ENCODE measurements at regions not wholly inside any gene's neighbourhood (a gene's known extent, or its start where the extent isn't known, plus 50 kb on each side); places are given as distances from the start of the nearest gene placed in this dataset.

DNA sequence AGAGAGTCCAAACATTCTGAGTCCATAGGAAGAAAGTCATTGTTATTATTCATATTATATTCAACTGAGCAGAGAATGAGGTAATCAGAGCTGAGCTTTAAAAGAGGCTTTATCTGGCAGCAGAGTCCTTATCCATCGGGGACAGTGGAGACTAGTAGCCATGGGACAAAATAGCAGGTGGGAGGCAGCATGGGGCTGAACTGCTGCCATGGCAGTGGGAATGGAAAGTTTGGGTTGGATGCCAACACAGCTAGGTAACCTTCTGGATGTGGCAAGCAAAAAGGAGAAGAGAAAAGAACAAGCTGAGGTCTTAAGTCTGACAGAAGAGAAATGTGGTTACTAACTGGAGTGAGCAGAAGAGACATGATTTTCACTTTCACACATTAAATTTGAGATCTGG lies 71.0 kb upstream of the CDKN3 start:
- H3K4me1 Mint-ChIP-seq = peaks cover 17% of the 10 kb centered on the region
- Histone ChIP-seq H3K4me3 (ENCODE audit: low read length) (no peak overlapping the region), H3K27me3 (ENCODE audit: control insufficient read depth, insufficient read depth, low read length, poor library complexity, severe bottlenecking) (no peaks in the 10 kb centered on the region), H3K9me3 (ENCODE audit: control insufficient read depth, low read length) (no peaks in the 10 kb centered on the region), H3K9ac (ENCODE audit: extremely low read depth, low read length, poor library complexity, severe bottlenecking) (no peak overlapping the region), H3K4me1 (ENCODE audit: control insufficient read depth, insufficient read depth, low read length) (no peaks in the 10 kb centered on the region), H3K36me3 (ENCODE audit: control insufficient read depth, insufficient read depth, low read length) (no peaks in the 10 kb centered on the region), H3K27ac (ENCODE audit: low read depth, low read length) (no peak overlapping the region)
- DNase-seq = no peak
- H3K9me3 Mint-ChIP-seq = no peaks in the 10 kb centered on the region
- H3K27ac Mint-ChIP-seq = no peak overlapping the region
- TF ChIP-seq, protein P1, sequence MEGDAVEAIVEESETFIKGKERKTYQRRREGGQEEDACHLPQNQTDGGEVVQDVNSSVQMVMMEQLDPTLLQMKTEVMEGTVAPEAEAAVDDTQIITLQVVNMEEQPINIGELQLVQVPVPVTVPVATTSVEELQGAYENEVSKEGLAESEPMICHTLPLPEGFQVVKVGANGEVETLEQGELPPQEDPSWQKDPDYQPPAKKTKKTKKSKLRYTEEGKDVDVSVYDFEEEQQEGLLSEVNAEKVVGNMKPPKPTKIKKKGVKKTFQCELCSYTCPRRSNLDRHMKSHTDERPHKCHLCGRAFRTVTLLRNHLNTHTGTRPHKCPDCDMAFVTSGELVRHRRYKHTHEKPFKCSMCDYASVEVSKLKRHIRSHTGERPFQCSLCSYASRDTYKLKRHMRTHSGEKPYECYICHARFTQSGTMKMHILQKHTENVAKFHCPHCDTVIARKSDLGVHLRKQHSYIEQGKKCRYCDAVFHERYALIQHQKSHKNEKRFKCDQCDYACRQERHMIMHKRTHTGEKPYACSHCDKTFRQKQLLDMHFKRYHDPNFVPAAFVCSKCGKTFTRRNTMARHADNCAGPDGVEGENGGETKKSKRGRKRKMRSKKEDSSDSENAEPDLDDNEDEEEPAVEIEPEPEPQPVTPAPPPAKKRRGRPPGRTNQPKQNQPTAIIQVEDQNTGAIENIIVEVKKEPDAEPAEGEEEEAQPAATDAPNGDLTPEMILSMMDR (conservative IDR thresholded peaks at IDR 0.05) = no peak
- H3K27me3 Mint-ChIP-seq (ENCODE audit: insufficient read depth) = peaks cover 1% of the 10 kb centered on the region
- 89 to 90% methylated on average over 1 of the region's 1 CpG for WGBS, 2 experiments (ENCODE audit: insufficient coverage in 1 of 2, insufficient read length in 1 of 2)
- no peak overlapping the region for H3K4me3 Mint-ChIP-seq
- H3K36me3 Mint-ChIP-seq (ENCODE audit: low read depth) = no peaks in the 10 kb centered on the region

DNA sequence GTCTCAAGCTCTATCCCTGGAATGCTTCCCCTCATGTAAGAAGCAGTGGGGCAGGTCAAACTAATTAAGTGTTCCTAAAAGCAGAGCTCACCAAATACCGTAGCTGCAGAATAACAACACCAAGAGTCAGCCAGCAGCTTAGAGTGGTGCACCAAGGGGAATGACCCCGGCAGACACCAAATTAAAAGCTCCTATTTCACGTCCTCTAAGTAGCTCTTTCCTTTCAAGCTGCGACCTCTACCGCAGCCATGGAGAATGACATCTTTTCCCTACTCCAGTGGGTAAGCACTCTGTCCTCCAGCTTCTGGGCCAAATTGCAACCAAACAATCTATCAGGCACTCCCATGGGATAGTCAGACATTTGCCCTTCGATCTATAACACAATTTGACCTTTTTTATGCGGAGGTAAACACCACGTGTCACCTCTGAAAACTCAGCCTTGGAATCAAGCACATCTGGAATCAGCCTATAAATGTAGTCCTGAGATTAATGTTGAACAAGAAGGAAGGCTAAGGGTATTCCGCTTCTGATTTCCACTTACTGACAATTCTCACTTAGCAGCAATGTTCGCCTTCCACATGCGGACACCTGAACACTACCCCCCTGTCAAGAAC lies 67.6 kb upstream of the CDKN3 start:
- H3K27ac ChIP-seq (ENCODE audit: low read depth, low read length) = no peak overlapping the region
- no peaks in the 10 kb centered on the region for H3K9me3 ChIP-seq (ENCODE audit: control insufficient read depth, low read length)
- peaks cover 24% of the 10 kb centered on the region for H3K4me1 Mint-ChIP-seq
- H3K4me1 ChIP-seq (ENCODE audit: control insufficient read depth, insufficient read depth, low read length) = peaks cover 5% of the 10 kb centered on the region
- H3K4me3 Mint-ChIP-seq = no peak overlapping the region
- H3K9me3 Mint-ChIP-seq = no peaks in the 10 kb centered on the region
- peak; percentile 88 for DNase-seq
- 21 to 29% methylated on average over 10 to 11 of the region's 11 CpGs for WGBS, 2 experiments (ENCODE audit: insufficient coverage in 1 of 2, insufficient read length in 1 of 2)
- H3K36me3 Mint-ChIP-seq (ENCODE audit: low read depth) = no peaks in the 10 kb centered on the region
- no peak overlapping the region for H3K4me3 ChIP-seq (ENCODE audit: low read length)
- H3K27ac Mint-ChIP-seq = no peak overlapping the region
- peaks cover 1% of the 10 kb centered on the region for H3K27me3 Mint-ChIP-seq (ENCODE audit: insufficient read depth)
- no peak overlapping the region for H3K9ac ChIP-seq (ENCODE audit: extremely low read depth, low read length, poor library complexity, severe bottlenecking)
- H3K36me3 ChIP-seq (ENCODE audit: control insufficient read depth, insufficient read depth, low read length) = no peaks in the 10 kb centered on the region
- H3K27me3 ChIP-seq (ENCODE audit: control insufficient read depth, insufficient read depth, low read length, poor library complexity, severe bottlenecking) = no peaks in the 10 kb centered on the region
- TF ChIP-seq, protein P1 (conservative IDR thresholded peaks at IDR 0.05) = peak; percentile 93

DNA sequence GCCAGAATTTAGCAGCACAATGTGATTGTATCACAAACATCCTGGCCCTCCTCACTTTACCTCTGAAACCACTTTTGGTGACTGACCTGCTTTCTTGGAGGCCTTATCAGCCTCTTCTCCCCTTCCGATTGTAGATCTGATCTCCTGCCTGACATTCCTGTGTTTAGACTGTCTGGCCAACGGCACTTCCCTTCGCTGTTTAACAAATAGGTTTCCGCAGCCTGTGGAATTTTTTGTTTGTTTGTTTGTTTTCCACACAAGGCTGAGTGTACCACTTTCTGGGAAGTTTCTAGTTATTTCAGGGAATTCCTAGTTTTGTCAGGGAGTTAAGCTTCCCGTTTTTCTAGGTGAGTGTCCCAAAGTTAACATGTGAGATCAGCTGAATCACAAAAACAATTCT lies 65.9 kb upstream of the CDKN3 start:
- Histone ChIP-seq H3K9ac (ENCODE audit: extremely low read depth, low read length, poor library complexity, severe bottlenecking) (no peak overlapping the region), H3K4me3 (ENCODE audit: low read length) (no peak overlapping the region), H3K36me3 (ENCODE audit: control insufficient read depth, insufficient read depth, low read length) (no peaks in the 10 kb centered on the region), H3K27me3 (ENCODE audit: control insufficient read depth, insufficient read depth, low read length, poor library complexity, severe bottlenecking) (no peaks in the 10 kb centered on the region), H3K4me1 (ENCODE audit: control insufficient read depth, insufficient read depth, low read length) (peaks cover 5% of the 10 kb centered on the region), H3K9me3 (ENCODE audit: control insufficient read depth, low read length) (peaks cover 4% of the 10 kb centered on the region), H3K27ac (ENCODE audit: low read depth, low read length) (no peak overlapping the region)
- no peak for DNase-seq
- H3K27ac Mint-ChIP-seq = no peak overlapping the region
- H3K27me3 Mint-ChIP-seq (ENCODE audit: insufficient read depth) = no peaks in the 10 kb centered on the region
- no peaks in the 10 kb centered on the region for H3K9me3 Mint-ChIP-seq
- H3K4me3 Mint-ChIP-seq = no peak overlapping the region
- WGBS, 2 experiments (ENCODE audit: insufficient coverage in 1 of 2, insufficient read length in 1 of 2) = 78 to 87% methylated on average over 5 of the region's 5 CpGs
- peaks cover 26% of the 10 kb centered on the region for H3K4me1 Mint-ChIP-seq
- no peaks in the 10 kb centered on the region for H3K36me3 Mint-ChIP-seq (ENCODE audit: low read depth)
- TF ChIP-seq, protein P1 (conservative IDR thresholded peaks at IDR 0.05) = no peak

Data from endodermal cell (in vitro differentiated cells).